Kidney epithelial cell (primary cell): ENCODE measurements at regions not wholly inside any gene's neighbourhood (a gene's known extent, or its start where the extent isn't known, plus 50 kb on each side); places are given as distances from the start of the nearest gene placed in this dataset.

Experiments
- DNase-seq: peaks from one replicate; pipeline ENCODE4 v3.0.0-alpha.2; 2010; ENCODE audit warnings: low read depth
- H3K27me3 ChIP-seq: 2 replicates; pipeline ENCODE4 v1.6.0; 2011; ENCODE audit warnings: low read length; ENCODE audit not compliant: control insufficient read depth, insufficient read depth
- H3K36me3 ChIP-seq: 2 replicates; pipeline ENCODE4 v1.5.1; 2011; ENCODE audit warnings: low read length; ENCODE audit not compliant: control insufficient read depth, insufficient read depth
- H3K4me3 ChIP-seq: 2 replicates; pipeline ENCODE4 v1.5.1; 2011; ENCODE audit warnings: low read depth, mild to moderate bottlenecking, control low read depth, low read length
- TF ChIP-seq, protein P1 (sequence below): IDR thresholded peaks from 2 replicates; pipeline ENCODE4 v1.5.1; 2011; ENCODE audit warnings: mild to moderate bottlenecking, moderate library complexity, low read length, control low read depth, inconsistent platforms; ENCODE audit not compliant: insufficient read depth, poor library complexity, severe bottlenecking

- TF ChIP-seq, protein P1, sequence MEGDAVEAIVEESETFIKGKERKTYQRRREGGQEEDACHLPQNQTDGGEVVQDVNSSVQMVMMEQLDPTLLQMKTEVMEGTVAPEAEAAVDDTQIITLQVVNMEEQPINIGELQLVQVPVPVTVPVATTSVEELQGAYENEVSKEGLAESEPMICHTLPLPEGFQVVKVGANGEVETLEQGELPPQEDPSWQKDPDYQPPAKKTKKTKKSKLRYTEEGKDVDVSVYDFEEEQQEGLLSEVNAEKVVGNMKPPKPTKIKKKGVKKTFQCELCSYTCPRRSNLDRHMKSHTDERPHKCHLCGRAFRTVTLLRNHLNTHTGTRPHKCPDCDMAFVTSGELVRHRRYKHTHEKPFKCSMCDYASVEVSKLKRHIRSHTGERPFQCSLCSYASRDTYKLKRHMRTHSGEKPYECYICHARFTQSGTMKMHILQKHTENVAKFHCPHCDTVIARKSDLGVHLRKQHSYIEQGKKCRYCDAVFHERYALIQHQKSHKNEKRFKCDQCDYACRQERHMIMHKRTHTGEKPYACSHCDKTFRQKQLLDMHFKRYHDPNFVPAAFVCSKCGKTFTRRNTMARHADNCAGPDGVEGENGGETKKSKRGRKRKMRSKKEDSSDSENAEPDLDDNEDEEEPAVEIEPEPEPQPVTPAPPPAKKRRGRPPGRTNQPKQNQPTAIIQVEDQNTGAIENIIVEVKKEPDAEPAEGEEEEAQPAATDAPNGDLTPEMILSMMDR, result no peak
- H3K27me3 ChIP-seq, result no peaks in the 10 kb centered on the region
- no peaks in the 10 kb centered on the region for H3K36me3 ChIP-seq
- no peak overlapping the region for H3K4me3 ChIP-seq
- DNase-seq, result no peak
These were observed 446.4 kb downstream of the KIF4B start for GRCh38 chr5:155459889-155460500.

DNA sequence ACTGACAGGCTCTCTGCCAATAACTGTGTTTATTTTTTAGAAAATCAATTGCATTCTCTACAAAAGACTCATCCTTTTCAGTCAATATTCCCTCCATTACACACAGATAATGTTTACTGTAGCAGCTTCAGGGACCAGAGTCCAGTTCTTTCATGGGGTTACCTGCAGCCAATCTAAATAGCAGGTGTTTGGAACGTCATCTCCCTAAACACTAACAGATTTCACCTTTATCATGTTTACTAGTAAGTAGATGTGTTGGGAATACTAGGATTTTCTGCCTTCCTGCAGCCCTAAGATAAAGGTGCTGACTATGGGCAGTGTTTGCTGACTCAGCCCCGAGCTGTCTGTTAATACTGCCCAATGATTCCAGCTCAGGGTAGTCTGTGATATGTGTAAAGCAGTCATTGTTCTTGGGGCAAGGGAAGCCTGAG is 447.0 kb downstream of the KIF4B start:
- Histone ChIP-seq H3K27me3 (no peaks in the 10 kb centered on the region), H3K4me3 (no peak overlapping the region), H3K36me3 (no peaks in the 10 kb centered on the region)
- DNase-seq, result no peak
- TF ChIP-seq, protein P1, result no peak

DNA sequence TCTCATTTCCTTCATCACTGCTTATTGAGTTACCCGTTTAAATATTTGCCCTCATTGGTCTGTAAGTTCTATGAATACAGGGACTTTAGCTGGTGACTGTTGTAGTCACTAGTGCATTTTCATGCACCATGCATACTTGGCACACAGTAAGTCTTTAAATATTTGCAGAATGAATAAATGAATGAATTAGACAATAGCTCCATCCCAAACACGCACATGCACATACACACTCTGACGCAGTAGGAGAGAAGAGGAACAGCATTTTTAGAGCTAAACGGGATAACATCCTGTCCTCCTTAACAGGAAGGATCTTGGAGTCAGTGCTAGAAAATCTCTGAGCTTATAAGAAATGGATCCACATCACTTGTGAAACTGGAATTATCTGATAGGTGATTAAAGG is 447.7 kb downstream of the KIF4B start:
- no peak overlapping the region for H3K4me3 ChIP-seq

DNA sequence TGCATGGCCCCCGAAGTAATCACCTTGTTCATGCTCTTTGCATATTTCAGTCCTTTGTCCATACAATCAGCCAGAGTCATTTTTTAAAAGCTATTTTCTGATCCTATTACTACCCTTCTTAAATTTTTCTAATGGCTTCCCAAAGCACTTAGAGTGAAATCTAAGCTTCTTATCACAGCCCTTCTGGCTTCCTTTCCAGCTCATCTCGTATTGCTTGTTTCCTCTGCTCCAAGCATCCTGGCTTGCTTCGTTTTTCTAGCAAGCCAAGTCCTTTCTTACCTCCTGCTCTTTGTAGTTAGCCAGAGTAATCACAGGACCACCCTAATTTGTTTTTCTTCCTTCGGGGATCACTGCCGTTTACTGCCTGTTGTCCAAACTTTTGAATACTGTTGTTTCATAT is 453.3 kb downstream of the KIF4B start:
- Histone ChIP-seq H3K27me3 (no peaks in the 10 kb centered on the region), H3K4me3 (no peak overlapping the region), H3K36me3 (no peaks in the 10 kb centered on the region)
- DNase-seq, result no peak
- TF ChIP-seq, protein P1, result no peak

More for the DNA sequence above, 447.7 kb downstream of the KIF4B start:
- no peaks in the 10 kb centered on the region for H3K27me3 ChIP-seq
- TF ChIP-seq, protein P1, result no peak
- no peak for DNase-seq
- H3K36me3 ChIP-seq, result no peaks in the 10 kb centered on the region

DNA sequence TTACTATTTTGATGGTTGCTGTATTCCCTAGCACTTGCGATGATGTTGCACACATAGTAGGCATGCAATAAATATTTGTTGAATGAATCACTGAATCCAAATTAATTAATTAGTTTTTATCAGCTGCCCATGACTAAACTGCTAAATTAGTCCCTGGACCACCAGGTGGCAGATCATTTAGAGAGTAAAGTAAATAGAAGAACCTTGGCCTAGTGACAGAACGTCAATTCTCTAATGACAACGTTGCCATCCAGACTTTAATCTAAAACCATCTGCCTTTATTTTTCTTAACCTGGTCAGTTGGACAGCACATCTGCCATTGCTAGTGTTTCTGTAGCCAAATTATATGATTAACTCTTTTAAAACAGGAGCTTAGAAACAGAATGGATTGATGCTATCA is 457.5 kb downstream of the KIF4B start:
- H3K4me3 ChIP-seq, result no peak overlapping the region
- TF ChIP-seq, protein P1, result no peak
- no peak for DNase-seq
- H3K36me3 ChIP-seq, result no peaks in the 10 kb centered on the region
- no peaks in the 10 kb centered on the region for H3K27me3 ChIP-seq

- TF ChIP-seq, protein P1, result no peak
- H3K36me3 ChIP-seq, result no peaks in the 10 kb centered on the region
- no peaks in the 10 kb centered on the region for H3K27me3 ChIP-seq
- no peak for DNase-seq
- no peak overlapping the region for H3K4me3 ChIP-seq
These were observed 459.2 kb downstream of the KIF4B start for GRCh38 chr5:155472780-155473179.
